ENCODE measurements at regions not wholly inside any gene's neighbourhood (a gene's known extent, or its start where the extent isn't known, plus 50 kb on each side); places are given as distances from the start of the nearest gene placed in this dataset.

- DNase-seq (ENCODE audit: low read depth): no peak
Observed at GRCh38 chr18:34594266-34594665, 115.8 kb upstream of the DTNA start.

GRCh38 chr18:34595690-34596089, 114.4 kb upstream of the DTNA start:
- no peak for DNase-seq (ENCODE audit: low read depth)

- no peak for DNase-seq (ENCODE audit: low read depth)
Observed at GRCh38 chr18:34598120-34598635, 111.9 kb upstream of the DTNA start.

DNA sequence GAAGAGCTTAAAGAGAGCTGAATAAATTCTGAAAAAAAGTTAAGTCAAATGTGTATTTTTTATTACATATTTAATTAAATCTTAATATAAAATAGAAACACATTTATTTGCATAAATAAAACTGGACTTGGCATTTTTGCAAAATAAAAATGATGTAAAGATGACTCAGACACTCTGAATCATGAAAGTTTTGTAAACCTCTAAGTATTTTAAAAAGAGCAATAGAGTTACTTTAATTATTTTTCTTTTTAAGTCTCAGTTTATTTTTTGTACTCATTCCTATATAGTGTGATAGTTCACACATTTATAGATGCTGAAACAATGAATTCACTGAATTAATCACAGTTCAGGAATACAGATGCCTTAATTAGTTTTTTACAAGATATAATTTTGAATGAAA, 109.9 kb upstream of the DTNA start:
- DNase-seq (ENCODE audit: low read depth): no peak

GRCh38 chr18:34600874-34601656, 109.0 kb upstream of the DTNA start:
- no peak for DNase-seq (ENCODE audit: low read depth)

DNA sequence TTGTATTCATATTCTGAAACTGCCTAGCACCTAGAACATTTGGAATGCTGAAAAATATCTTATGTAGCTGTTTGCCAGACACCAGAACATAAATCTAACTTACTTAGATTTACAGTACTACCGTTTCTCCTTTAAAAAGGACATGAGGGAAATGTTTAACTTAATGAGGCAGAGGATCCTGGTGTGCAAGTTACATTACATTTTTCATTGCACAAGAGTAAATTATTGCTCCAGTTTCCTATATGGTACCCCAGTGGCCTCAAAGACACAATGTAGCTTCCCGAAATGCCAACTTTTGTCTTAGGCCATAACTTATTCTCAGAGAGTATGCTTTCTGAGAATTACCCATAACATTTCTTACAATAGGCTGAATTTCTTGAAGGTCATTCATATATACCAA, 105.5 kb upstream of the DTNA start:
- no peak for DNase-seq (ENCODE audit: low read depth)

- DNase-seq (ENCODE audit: low read depth): no peak
Observed at GRCh38 chr18:34606851-34607250, 103.2 kb upstream of the DTNA start.

GRCh38 chr18:34608064-34608463, 102.0 kb upstream of the DTNA start:
- no peak for DNase-seq (ENCODE audit: low read depth)

DNA sequence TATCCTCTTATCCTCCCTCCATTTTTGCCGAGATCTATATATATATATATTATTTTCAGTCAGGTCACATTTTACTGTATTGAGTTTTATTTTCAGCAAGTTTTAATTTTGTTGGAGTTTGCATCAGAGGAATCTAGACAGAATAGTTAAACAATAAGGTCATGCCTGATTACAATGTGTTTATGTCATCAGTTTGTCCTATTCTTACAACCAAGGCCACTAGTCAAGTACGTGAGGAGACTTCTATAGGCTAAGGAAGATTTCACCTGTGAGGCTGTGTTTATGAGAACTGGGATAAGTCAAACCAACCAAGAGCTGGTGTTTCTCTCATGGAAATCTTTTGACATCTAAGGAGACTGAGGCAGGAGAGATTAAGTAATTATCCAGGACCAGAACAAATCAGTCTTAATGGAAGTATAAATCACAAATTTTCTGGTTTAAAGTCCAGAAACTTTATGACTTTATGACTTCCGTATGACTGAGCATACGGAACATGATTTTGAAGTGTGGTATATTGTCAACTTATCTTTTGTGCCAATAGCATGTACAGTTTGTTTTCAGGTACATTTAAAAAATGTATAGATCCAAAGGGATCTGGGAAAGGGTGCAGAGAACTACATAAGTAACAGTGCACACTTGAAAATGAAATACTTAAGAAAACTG, 100.0 kb upstream of the DTNA start:
- no peak for DNase-seq (ENCODE audit: low read depth)

- DNase-seq (ENCODE audit: low read depth): no peak
Observed at GRCh38 chr18:34611904-34612303, 98.2 kb upstream of the DTNA start.

GRCh38 chr18:34620258-34620861, 89.7 kb upstream of the DTNA start:
- DNase-seq (ENCODE audit: low read depth): no peak

GRCh38 chr18:34623557-34623956, 86.5 kb upstream of the DTNA start:
- no peak for DNase-seq (ENCODE audit: low read depth)

- no peak for DNase-seq (ENCODE audit: low read depth)
Observed at GRCh38 chr18:34624551-34624950, 85.5 kb upstream of the DTNA start.

DNA sequence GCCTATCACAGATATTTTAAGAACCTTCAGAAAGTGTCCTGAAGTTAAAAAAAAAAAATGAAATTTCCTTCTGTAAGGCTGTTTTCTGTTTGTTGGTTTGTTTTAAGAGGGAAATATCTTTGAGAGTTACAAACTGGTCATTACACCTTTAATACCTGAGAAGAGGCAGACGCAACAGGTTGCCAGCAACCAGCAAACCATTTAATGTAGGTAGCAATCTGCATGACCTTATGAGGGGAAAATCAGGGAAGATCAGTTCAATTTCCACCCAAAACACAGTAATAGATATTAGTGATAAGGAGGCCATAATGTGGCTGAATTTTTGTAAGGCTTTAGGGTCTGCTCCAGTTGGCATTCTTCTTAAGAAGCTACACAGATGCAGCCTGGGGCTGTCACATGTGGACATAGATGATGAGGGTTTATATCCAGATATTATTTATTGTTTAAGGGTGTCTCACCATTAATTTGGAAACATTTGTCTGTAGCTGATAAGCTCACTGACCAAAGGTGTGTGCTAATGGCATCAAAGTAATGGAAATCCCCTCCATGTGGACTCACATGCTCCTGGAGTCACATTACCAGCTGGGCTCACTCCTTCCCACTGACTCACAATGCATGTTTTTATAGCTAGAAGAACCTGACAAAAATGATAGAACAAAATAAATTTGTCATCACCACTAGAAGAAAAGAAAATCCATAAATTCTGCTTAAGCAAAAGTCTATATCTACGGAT, 83.5 kb upstream of the DTNA start:
- DNase-seq (ENCODE audit: low read depth): peak; percentile 56

DNA sequence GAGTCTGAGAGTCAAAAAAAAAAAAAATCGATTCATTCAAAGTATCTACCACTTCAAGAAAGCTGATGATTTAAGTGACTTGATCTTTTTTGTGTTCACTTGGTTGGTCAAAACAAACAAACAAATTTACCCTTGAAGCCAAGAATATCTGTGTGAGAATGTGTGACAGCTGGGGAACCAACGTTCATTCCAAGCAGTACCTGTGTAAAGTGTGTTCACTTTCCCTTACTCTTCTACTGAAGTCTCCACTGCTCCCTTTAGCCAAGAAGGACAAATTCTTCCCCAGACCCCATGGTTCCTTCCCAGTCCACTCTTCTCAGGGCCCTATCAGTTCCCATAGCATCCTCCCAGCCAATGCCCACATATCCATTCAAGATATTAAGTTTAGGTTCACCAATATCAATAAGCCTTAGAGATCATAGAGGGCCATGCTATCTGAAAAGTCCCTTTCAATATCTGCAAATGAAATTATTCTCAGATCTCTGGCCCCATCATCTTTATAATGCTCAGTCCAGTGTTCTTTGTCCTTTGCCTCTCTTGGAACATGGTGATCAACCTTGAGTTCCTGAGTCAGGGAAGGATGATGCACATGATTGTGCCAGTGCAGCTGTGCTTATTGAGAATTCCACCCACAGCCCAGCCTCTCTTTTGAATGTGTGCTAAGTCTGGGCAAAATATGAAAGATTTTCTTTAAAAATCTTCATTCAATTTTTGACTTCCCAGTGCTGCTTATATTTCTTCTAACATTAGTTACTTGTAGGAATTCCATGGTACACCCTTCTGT, 82.8 kb upstream of the DTNA start:
- DNase-seq (ENCODE audit: low read depth): no peak

DNA sequence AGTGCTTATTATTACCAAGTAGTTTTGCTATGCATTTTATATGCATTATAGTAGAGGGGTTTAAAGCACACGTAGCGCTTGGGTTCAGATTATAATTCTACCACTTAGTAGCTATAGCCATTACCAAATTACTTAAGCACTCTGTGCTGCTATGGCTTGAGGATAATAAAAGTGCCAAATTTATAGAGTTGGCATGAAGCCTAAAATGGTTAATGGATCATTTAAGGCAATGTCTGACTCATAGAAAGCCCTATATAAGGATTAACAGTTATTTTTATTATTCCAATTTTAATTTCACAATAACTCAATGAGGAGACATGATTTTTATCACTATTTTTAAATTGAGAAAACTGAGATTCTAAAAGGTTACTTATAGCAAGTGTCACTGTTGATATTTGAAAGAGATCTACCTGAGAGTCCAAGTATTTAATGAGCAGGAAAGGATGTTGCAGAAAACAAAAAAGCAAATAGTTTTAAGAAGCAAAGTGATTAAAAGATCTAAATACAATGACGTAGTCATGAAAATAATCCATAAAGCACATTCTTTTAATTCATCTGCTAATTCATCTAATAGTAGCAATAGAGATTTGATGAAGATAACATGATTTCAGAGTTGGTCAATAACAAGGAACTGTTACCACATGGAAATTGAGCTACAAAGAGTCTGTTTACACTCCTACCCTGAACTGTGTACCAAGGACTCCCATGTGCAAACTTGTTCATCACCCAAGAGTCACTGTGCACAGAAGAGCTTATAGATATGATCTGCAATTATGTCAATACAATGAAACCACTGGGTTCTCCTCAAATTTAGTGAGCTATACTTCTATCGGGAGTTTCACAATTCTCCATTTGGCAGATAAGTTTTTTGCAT, 78.8 kb upstream of the DTNA start:
- DNase-seq (ENCODE audit: low read depth): no peak

GRCh38 chr18:34632321-34632720, 77.8 kb upstream of the DTNA start:
- DNase-seq (ENCODE audit: low read depth): no peak

- no peak for DNase-seq (ENCODE audit: low read depth)
Observed at GRCh38 chr18:34633368-34633767, 76.7 kb upstream of the DTNA start.

- DNase-seq (ENCODE audit: low read depth): no peak
Observed at GRCh38 chr18:34637094-34637801, 72.8 kb upstream of the DTNA start.

DNA sequence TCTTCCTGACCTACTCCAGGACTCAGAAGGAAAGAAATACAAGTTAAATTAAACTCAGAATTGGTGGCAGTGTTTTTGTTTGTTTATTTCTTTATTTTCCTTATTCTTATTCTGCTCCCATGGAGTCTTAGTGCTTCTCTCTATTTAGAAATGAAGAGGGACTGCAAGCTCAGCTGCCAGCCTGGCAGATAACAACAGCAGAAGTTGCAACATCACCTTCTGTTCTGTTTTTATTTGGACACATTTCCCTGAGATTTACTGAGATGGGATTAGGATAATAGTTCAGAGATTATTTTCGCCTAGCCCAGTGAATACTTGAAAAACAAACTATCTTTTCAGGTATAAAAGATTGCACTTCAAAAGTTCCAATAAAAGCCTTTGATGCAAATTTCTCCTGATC, 70.4 kb upstream of the DTNA start:
- DNase-seq (ENCODE audit: low read depth): no peak

All from Daoy (cell line).